ENCODE measurements at regions not wholly inside any gene's neighbourhood (a gene's known extent, or its start where the extent isn't known, plus 50 kb on each side); places are given as distances from the start of the nearest gene placed in this dataset.

GRCh38 chr3:107308716-107309115 is 68.5 kb upstream of the CCDC54 start:
- DNase-seq, result no peak

- DNase-seq, result no peak
Observed at GRCh38 chr3:107309312-107309711, 67.9 kb upstream of the CCDC54 start.

- no peak for DNase-seq
Observed at GRCh38 chr3:107313711-107314110, 63.5 kb upstream of the CCDC54 start.

GRCh38 chr3:107315141-107315540 is 62.1 kb upstream of the CCDC54 start:
- no peak for DNase-seq

GRCh38 chr3:107323723-107324122 is 53.5 kb upstream of the CCDC54 start:
- no peak for DNase-seq

GRCh38 chr3:107325446-107325845 is 51.8 kb upstream of the CCDC54 start:
- no peak for DNase-seq
